GM19468 (cell line): ENCODE measurements at regions not wholly inside any gene's neighbourhood (a gene's known extent, or its start where the extent isn't known, plus 50 kb on each side); places are given as distances from the start of the nearest gene placed in this dataset.
"Not testable (repeated sequence)": the region's sequence is repeated elsewhere in the genome, so short reads cannot be mapped to it uniquely, and the experiment has no call there.

ENCODE experiments used
- ATAC-seq: cut with Tn5 transposase; IDR thresholded peaks from one replicate; pipeline ENCODE4 v1.9.1; 2021; ENCODE audit warnings: mild to moderate bottlenecking, moderate library complexity, moderate number of reproducible peaks; ENCODE audit not compliant: unreplicated experiment; ENCODE audit errors: extremely low read depth

DNA sequence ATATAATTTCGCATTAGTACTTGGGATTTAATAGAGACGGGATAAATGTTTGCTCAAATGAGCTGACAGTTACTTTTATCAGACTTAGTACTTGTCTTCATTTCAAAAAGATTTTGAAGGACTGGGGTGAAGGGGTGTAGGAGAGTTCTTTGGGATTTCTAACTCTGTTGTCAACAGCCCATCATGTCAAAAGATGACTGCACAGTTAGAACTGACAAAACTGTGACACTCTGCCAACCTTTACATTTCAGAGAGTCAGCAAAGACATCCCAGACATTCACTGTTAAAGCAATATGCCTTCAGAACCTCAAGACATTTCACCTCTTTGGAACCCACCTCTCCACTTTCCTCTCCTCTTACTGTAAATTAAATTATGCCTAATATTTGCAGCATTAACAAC, 285.4 kb upstream of the SPHKAP start:
- ATAC-seq, result no peak

DNA sequence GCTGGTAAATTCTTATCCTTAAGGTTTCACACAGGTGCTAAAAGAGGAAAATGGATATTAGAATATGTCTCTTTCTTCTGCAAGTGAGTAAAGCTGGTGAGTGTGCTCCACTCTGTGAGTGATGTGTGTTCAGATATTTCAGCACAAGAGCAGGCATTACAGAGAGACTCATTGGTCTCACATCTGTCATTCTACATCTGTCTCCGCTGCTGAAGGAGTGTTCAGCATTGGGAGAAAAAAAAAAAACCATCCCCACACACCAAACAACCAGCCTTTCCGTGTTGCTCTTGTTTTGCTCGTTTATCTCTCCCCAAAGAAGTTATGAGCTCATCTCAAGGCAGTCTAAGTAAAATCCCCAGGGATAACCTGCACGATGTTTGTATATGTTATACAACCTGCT, 283.9 kb upstream of the SPHKAP start:
- no peak for ATAC-seq

DNA sequence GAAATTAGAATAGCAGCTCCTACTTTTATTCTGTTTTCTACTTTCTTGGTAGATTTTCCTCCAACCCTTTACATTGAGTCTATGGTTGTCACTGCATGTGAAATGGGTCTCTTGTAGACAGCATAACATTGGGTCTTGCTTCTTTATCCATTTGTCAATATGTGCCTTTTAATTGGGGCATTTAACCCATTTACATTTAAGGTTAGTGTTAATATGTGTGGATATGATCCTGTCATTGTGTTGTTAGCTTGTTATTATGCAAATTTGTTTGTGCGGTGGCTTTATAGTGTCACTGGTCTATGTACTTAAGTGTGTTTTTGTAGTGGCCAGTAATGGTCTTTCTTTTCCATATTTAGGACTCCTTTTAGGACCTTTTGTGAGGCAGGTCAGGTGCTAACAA, 276.9 kb upstream of the SPHKAP start:
- no peak for ATAC-seq

DNA sequence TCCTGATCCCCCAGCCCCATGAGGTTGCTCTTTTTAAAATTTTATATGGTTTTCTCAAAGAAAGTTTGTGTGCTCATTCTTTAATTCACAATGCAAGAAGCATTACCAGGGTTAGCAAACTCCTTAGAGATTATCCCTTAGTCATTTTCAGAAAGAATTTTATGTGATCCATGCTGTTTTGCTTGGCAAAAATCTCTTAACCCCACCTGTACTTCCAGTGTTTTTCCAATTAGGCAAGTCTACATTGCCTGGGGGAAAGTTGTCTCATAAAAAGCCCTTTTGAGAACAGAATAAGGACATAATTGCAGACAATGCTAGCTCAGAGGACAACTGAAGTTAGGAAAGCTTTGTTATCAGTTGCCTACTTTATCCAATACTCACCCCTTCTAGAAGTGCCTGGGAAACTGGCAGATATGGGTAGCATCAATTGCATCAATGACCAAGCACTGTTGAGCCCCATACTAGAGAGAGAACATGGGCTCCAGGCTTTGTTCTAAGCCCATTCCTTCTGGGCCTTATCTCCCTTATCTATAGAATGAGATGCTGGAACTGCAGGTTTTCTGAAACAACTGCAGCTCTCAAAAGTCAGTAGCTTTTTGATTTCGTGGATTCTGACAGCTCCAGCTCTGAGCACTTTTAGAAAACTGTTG, 265.9 kb upstream of the SPHKAP start:
- ATAC-seq, result no peak

DNA sequence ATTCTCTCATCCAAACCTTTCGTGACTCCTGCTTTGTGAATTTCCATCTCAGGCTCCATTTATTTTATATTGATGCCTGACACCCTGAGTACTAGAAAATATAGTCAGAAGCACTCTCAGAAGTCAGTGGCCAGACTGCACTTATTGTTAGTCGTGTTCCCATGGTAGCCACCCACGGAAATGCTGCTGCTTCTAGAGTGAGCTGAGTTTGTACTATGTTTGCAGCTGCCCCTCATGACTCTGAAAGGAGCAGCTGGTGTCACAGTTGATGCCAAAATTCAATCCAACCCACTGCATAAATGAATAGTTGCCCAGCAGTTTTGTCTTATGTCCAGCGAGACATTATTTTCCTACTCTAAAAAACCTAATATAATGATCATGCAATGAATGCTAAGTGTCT, 265.2 kb upstream of the SPHKAP start:
- ATAC-seq, result no peak

DNA sequence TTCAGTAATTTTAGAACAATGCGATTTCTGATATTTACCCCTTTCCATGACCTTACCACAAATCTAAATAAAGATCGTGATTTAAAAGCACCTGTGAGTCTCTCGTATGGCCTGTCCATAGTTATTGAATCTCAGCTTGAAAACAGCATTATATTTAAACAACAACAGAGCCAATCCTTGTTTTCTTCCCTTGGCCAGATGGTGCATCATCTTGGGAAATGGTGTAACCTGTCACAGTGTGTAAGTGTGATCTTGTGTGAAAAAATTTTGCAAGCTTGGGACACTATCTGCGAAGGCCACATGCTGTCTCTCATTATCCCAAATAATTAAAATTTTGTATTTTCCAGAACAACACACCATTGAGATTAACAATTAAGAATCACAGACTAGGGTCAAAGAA, 262.7 kb upstream of the SPHKAP start:
- ATAC-seq, result no peak

DNA sequence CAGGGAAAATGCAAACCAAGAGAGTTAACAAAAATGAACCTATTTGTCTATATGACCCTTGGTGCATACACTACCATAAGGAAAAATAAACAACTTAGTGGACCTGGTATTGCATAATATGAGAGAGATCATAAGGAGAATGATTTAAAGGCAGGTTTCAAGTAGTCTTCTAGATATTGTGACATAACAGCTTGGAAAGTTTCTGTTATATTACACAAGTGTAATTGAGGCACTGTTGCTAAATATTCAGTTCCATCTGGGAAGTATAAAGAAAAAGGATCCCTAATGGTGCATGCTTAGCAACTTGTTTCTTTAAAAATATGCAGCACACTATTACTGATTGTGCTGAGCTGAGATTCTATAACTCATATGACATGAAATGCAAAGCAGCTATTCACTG, 252.2 kb upstream of the SPHKAP start:
- no peak for ATAC-seq

DNA sequence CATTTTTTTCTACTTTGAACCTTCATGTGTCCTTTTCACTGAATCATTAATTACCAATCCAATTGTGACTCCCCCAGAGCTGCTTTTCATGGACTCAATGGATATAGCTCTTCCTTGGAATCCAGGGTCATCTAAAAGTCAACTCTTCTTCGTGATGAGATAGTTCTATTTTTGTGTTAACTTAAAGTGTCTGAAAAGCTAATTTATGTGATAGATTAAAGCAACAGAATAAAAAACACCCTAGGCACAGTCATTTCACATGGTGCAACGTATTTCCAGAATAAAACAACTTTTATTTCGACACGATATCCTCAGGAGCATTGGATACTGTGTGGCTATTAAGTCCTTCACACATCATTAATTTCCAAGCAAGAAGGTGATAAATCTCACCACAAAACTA, 250.6 kb upstream of the SPHKAP start:
- no peak for ATAC-seq

DNA sequence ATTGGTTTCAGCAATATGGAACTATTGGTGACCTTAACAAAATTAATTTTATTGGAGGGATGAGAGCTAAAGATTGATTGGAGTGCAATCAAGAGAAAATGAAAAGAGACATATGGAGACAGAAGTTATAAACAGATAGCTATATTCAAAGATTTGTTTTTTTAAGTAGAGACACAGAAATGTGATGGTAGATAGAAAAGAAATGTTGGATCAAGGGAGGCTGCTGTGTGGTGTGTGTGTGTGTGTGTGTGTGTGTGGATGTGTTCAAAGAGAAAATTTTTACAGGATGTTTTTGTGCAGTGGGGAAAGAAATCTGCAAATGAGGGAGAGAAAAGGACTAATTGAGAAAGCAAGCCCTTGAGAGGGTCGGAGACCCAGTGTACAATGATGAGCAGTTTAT, 249.5 kb upstream of the SPHKAP start:
- ATAC-seq, result no peak

DNA sequence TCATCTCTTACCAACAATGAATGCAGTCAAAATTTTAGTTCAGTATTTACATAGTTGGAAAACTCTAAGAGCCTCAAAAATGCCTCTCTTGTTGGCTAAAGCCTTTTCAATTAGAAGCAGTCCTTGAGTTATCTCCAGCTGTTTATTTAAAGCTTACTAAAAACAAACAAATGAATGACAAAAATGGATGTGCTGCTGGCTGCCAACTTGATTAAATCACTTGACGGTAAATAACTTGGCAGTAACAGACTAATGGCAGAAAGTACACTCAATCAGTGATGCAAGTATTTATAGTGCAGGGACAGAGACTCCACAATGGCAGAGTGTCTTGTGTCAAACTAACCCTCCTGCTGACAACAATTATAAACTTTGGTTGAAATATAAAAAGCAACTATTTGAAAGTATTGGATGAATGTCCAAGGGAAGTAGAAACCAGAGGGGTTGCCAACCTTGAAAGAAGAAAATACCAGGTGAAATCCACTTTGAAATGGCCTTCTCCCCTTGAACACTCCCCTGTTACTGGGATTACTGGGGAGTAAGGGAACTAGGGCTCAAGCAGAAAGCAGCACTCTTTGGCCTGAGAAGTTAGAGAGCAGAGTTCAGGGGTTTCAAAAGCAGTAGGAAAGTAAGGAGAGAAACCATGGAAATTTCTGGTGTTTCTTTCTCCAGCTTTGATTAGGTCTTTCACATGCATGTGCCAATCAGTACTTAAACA, 245.2 kb upstream of the SPHKAP start:
- no peak for ATAC-seq

DNA sequence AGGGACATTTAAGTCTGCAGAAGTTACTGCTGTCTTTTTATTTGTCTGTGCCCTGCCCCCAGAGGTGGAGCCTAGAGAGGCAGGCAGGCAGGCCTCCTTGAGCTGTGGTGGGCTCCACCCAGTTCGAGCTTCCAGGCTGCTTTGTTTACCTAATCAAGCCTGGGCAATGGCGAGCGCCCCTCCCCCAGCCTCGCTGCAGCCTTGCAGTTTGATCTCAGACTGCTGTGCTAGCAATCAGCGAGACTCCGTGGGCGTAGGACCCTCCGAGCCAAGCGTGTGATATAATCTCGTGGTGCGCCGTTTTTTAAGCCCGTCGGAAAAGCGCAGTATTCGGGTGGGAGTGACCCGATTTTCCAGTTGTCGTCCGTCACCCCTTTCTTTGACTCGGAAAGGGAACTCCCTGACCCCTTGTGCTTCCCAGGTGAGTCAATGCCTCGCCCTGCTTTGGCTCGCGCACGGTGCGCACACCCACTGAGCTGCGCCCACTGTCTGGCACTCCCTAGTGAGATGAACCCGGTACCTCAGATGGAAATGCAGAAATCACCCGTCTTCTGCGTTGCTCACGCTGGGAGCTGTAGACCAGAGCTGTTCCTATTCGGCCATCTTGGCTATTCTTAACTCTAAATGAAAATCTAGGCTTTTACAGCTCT, 244.0 kb upstream of the SPHKAP start:
- ATAC-seq, result not testable (repeated sequence)

DNA sequence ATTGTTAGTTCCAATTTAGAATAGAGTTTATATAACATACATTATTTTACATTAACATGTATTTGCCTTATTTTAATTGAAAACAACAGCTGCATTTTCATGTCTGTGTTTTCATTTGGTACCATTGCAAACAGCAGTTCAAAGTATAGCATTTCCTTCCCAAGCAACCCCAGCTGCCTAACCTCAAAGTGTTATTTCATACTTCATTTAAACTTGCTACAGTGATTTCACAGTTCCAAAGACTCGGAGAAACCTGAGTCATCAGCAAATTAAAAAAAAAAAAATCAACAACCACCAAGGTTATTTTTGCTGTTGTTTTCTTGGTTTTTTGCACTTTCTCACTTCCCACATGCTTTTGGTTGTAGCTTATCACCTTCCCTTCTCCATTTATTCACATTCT, 236.5 kb upstream of the SPHKAP start:
- ATAC-seq, result no peak

DNA sequence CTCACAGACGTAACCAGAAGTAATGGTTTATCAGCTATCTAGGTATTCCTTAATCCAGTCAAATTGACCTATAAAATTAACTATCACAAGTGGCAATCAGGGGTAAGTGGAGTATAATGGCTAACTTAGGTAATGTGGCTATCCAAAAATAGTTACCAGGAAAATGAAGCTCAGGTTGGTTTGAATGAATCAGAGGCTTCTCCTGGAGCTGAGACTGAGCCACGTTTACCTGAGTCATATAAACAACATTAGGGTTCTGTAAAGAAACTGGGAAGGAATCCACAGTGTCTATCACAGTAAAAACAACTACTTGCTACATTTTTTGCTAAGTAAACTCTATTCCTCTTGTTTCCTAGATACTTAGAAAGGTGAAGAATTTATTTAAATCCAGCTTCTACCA, 236.0 kb upstream of the SPHKAP start:
- ATAC-seq, result no peak

DNA sequence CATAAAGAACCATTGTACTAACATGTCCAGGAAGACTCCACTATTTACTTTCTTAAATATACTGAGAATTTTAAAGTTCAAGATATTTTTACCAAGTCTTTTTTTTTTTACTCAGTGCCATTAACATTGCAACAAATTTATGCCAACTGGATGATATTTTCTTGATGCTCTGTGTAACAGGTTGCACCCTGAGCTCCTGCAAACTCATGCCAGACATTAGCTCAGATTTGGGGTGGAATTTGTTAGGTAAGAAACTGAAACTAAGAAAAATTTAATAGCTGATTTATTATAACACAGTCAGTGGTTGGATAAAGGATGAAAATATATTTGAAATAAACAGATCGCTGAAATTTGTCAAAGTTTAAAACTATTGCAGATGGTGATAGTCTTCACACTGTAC, 228.6 kb upstream of the SPHKAP start:
- no peak for ATAC-seq

DNA sequence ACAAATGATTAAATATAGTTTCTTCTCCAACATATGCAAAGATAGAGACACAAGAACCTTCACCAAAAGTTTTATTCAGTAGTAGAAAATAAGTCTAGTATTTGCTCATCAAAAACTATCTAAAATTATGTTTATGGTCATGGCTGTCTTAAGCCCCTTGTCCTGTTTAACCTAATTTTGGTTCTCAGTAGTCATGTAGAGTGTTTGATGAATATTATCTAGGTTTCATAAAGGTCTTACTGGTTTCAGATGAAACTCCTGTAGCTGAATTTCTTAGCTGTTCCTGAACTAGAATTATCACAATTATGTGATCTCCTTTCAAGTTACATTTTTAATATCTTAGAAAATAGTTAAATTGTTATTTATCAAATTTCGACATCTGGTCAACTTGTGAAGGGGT, 228.0 kb upstream of the SPHKAP start:
- no peak for ATAC-seq

DNA sequence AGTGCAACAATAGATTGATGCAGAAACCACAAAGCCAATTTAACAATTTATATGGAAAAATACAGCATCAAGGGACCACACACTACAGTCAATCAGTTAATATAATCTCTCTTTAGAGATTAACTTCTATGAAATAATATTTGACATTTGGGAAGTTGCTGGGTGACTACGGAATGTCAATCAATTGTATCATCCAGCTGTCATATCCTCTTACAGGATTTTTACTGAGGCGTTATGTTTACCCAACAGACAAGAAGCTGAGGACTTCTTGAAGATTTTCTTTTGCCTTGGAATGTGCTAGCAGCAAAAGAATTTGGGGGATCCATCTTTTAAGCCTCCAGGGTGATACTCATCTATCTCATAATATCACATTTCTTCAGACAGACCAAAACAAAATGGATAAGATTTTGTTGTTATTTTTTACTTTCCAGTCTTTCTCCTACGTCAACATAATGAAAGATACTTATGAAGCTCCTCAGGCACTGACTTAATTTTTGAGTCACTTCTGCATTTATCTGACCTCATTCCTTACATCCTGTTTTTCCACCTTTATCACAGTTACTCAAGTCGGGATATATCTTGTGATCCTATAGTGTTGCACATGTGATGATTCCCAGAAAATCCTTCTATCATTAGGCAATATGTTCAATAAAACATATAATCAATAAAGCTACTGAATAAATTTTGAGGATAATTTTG, 227.2 kb upstream of the SPHKAP start:
- ATAC-seq, result no peak

DNA sequence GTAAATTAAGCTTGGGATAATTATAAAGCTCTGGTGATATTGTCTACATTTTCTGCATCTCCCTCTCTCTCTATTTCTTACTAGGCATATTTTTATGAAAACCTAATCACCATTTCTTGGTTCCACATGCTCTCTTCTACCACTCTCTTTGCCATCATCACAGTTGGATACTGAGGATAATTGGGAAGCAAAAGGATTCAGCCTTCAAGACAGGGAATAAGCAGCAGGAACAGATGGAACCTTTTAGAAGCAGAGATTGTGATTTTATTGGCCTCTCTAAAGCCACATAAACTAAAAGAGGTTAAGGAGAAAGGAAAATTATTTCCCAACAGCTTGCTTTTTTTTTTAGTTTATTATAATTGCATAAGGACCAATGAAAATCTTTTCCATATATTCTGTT, 226.3 kb upstream of the SPHKAP start:
- no peak for ATAC-seq

DNA sequence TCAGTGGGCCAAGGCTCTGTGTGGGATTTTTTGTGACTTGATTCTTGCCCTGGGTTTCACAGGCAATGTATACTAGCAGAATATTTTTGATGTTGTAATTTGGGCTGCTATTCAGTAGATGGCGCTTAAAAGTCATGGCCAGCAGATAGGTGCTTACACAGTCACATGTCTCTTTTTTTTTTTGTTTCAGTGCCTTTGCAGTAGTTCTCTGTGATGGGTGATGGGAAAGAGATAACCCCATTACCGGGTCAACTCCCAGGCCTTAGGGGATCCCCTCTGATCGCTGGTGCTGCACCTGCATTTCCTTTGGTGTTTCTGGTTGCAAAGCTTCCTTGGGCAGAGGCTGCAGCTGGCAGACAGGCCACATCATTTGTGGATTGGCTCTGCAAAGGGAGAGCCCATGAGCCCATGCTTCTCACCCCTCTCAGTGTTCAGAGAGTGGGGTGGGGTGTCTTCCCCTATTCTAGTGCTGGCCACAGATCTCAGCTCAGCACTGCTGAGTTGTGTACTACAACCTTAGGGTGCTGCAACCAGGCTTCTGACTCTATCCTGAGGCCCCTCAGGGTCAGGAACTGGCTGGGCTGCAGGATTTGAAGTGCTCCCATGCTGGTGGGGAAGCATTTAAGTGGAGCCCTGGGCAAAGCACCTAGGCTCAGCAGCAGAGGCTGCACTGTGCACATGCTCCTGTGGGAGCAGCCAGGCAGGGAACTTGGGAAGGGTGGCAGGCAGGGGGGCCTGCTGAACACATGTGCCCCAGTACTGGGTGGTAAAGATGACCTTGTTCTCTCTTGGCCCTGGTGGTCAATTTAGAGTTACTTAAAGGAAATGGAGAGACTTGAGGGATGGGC, 219.8 kb upstream of the SPHKAP start:
- no peak for ATAC-seq

DNA sequence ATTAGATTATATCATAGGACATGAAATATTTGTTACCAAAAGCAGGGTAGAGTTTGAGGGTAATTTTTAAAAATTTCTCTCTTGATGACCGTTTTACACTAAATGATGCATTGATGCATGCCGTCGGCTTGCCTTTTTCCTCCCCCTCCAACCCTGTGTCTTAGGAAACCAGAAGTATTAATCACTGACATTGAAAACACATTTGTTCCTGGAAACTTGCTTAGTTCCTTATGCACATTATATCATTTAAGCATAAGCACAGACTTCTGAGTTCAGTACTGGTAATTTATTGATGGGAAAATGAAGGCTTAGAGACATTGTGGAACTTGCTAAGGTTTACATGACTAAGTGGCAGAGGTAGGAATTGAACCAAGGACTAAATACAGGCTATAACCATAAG, 206.3 kb upstream of the SPHKAP start:
- ATAC-seq, result no peak

DNA sequence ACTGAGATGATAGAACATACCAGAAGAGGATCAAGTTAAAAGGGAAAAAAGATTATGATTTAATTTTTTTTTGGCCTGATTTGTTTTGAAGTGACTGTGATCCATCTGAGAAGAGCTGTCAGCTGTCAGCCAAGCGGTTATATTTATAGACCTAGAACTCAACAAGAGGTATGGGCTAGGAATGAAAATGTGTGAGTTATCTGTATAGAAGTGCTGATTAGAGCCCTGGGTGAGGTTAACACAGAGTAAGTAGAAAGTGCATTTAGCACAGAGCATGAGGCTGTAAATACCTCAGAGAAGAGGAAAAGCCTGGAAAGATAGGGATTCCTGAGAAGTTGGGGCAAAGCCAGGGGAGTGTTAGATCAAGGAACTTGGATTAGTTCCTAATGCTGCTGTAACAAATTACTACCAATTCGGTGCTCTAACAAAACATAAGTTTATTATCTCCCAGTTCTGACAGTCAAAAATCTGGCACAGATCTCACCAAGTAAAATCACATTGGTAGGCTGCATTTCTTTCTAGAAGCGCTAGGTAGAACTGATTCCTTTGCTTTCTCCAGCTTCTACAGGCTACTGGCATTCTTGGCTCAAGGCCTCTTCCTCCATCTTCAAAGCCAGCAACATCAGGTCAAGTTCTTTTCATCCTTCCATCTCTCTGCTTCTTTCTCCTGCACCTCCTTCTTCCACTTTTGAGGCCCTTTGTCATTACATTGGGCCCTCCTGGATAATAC, 197.4 kb upstream of the SPHKAP start:
- ATAC-seq, result no peak
